K562 (cell line): ENCODE measurements at regions not wholly inside any gene's neighbourhood (a gene's known extent, or its start where the extent isn't known, plus 50 kb on each side); places are given as distances from the start of the nearest gene placed in this dataset.

ENCODE experiments used
- ASH1L ChIP-seq: fragments of 450-650 bp; IDR thresholded peaks from 2 replicates; pipeline ENCODE4 v1.6.1; 2018; ENCODE audit warnings: borderline replicate concordance, mild to moderate bottlenecking, low read depth; ENCODE audit not compliant: partially characterized antibody
- CBX8 ChIP-seq: fragments of 200-600 bp; sonication (generic); IDR thresholded peaks from 2 replicates; pipeline ENCODE4 v1.6.1; 2012; ENCODE audit warnings: borderline replicate concordance, mixed run types, low read depth, mild to moderate bottlenecking, moderate library complexity, mixed read lengths, low read length, control low read depth, inconsistent platforms; ENCODE audit not compliant: poor library complexity, severe bottlenecking; ENCODE audit errors: extremely low read depth
- FOXK2 ChIP-seq, 2 experiments: fragments of 450-650 bp; IDR thresholded peaks in 1 of 2; conservative IDR thresholded peaks in 1 of 2; 2 replicates each; pipeline ENCODE4 v1.6.1; 2016; ENCODE audit warnings: low read depth in 2 of 2, mild to moderate bottlenecking in 1 of 2
- KLF6 ChIP-seq: fragments of 250-450 bp; sonication (Bioruptor Pico); IDR thresholded peaks from 2 replicates; pipeline ENCODE4 v1.4.0; 2020; ENCODE audit warnings: mild to moderate bottlenecking, moderate library complexity, borderline replicate concordance
- NRF1 ChIP-seq, 2 experiments: fragments of 450-650 bp; IDR thresholded peaks in 1 of 2; conservative IDR thresholded peaks in 1 of 2; 2 replicates each; pipeline ENCODE4 v1.6.1; 2014; ENCODE audit warnings: mild to moderate bottlenecking in 2 of 2
- RHOXF2B ChIP-seq: fragments of 250-450 bp; sonication (Bioruptor Pico); conservative IDR thresholded peaks from 2 replicates; pipeline ENCODE4 v1.5.1; 2021
- USF1 ChIP-seq: sonication (generic); formaldehyde crosslinking; IDR thresholded peaks from 2 replicates; pipeline ENCODE4 v1.9.0; 2022; ENCODE audit warnings: mild to moderate bottlenecking, missing genetic modification reagents
- ZNF24 ChIP-seq: fragments of 450-650 bp; IDR thresholded peaks from 2 replicates; pipeline ENCODE4 v1.6.1; 2016
- ZNF316 ChIP-seq: fragments of 450-650 bp; IDR thresholded peaks from 2 replicates; pipeline ENCODE4 v1.6.1; 2016
- TF ChIP-seq, protein P1 (sequence below), 3 experiments: fragments of 200-800 bp in 1 of 3; fragments of 250-450 bp in 1 of 3; fragments of 450-650 bp in 1 of 3; sonication (Bioruptor Pico) in 1 of 3; sonication (Bioruptor generic) in 1 of 3; formaldehyde crosslinking in 1 of 3; IDR thresholded peaks; 2 replicates each; pipeline versions ENCODE4 v1.6.1 to v1.8.0; 2016 to 2022; ENCODE audit warnings: mild to moderate bottlenecking in 2 of 3, missing genetic modification characterization in 2 of 3, missing compliant biosample characterization in 1 of 3, moderate library complexity in 1 of 3
- TF ChIP-seq, protein P2 (sequence below): fragments of 200-600 bp; sonication (generic); IDR thresholded peaks from one replicate; pipeline ENCODE4 v1.6.1; 2012; ENCODE audit warnings: mild to moderate bottlenecking, low read depth, low read length, inconsistent platforms

DNA sequence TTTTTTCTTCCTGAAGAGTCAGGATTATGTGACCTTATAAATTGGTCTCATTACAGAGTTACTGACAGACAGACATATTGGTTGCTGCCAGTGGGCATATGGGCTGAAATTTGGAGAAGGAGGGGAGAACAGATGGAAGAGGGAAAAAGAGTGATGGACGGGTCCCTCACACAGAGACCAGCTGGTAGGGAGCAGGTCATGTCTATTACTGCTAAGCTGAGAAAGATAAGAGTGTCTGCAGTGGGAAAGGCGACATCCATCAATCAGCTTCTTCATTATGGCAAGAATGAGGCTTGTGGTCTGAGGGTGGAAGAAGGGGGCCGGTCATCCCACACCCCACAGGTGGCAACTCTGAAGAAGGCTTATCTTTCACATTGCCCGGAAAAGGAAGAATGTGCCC is 353.8 kb upstream of the RSPO3 start:
- TF ChIP-seq NRF1 (conservative IDR thresholded peaks at IDR 0.05 in 1 of 2, IDR thresholded peaks at IDR 0.05 in 1 of 2) (no peak), USF1 (CRISPR knock-in tag) (no peak), FOXK2 (conservative IDR thresholded peaks at IDR 0.05 in 1 of 2, IDR thresholded peaks at IDR 0.05 in 1 of 2; ENCODE audit: low read depth in 2 of 2) (no peak), ZNF316 (no peak), CBX8 (no peak), RHOXF2B (no peak), ASH1L (no peak), ZNF24 (no peak), KLF6 (CRISPR knock-in tag) (no peak)
- TF ChIP-seq, protein P1, sequence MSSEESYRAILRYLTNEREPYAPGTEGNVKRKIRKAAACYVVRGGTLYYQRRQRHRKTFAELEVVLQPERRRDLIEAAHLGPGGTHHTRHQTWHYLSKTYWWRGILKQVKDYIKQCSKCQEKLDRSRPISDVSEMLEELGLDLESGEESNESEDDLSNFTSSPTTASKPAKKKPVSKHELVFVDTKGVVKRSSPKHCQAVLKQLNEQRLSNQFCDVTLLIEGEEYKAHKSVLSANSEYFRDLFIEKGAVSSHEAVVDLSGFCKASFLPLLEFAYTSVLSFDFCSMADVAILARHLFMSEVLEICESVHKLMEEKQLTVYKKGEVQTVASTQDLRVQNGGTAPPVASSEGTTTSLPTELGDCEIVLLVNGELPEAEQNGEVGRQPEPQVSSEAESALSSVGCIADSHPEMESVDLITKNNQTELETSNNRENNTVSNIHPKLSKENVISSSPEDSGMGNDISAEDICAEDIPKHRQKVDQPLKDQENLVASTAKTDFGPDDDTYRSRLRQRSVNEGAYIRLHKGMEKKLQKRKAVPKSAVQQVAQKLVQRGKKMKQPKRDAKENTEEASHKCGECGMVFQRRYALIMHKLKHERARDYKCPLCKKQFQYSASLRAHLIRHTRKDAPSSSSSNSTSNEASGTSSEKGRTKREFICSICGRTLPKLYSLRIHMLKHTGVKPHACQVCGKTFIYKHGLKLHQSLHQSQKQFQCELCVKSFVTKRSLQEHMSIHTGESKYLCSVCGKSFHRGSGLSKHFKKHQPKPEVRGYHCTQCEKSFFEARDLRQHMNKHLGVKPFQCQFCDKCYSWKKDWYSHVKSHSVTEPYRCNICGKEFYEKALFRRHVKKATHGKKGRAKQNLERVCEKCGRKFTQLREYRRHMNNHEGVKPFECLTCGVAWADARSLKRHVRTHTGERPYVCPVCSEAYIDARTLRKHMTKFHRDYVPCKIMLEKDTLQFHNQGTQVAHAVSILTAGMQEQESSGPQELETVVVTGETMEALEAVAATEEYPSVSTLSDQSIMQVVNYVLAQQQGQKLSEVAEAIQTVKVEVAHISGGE (CRISPR knock-in tag; IDR thresholded peaks at IDR 0.05), result no peak
- TF ChIP-seq, protein P2, sequence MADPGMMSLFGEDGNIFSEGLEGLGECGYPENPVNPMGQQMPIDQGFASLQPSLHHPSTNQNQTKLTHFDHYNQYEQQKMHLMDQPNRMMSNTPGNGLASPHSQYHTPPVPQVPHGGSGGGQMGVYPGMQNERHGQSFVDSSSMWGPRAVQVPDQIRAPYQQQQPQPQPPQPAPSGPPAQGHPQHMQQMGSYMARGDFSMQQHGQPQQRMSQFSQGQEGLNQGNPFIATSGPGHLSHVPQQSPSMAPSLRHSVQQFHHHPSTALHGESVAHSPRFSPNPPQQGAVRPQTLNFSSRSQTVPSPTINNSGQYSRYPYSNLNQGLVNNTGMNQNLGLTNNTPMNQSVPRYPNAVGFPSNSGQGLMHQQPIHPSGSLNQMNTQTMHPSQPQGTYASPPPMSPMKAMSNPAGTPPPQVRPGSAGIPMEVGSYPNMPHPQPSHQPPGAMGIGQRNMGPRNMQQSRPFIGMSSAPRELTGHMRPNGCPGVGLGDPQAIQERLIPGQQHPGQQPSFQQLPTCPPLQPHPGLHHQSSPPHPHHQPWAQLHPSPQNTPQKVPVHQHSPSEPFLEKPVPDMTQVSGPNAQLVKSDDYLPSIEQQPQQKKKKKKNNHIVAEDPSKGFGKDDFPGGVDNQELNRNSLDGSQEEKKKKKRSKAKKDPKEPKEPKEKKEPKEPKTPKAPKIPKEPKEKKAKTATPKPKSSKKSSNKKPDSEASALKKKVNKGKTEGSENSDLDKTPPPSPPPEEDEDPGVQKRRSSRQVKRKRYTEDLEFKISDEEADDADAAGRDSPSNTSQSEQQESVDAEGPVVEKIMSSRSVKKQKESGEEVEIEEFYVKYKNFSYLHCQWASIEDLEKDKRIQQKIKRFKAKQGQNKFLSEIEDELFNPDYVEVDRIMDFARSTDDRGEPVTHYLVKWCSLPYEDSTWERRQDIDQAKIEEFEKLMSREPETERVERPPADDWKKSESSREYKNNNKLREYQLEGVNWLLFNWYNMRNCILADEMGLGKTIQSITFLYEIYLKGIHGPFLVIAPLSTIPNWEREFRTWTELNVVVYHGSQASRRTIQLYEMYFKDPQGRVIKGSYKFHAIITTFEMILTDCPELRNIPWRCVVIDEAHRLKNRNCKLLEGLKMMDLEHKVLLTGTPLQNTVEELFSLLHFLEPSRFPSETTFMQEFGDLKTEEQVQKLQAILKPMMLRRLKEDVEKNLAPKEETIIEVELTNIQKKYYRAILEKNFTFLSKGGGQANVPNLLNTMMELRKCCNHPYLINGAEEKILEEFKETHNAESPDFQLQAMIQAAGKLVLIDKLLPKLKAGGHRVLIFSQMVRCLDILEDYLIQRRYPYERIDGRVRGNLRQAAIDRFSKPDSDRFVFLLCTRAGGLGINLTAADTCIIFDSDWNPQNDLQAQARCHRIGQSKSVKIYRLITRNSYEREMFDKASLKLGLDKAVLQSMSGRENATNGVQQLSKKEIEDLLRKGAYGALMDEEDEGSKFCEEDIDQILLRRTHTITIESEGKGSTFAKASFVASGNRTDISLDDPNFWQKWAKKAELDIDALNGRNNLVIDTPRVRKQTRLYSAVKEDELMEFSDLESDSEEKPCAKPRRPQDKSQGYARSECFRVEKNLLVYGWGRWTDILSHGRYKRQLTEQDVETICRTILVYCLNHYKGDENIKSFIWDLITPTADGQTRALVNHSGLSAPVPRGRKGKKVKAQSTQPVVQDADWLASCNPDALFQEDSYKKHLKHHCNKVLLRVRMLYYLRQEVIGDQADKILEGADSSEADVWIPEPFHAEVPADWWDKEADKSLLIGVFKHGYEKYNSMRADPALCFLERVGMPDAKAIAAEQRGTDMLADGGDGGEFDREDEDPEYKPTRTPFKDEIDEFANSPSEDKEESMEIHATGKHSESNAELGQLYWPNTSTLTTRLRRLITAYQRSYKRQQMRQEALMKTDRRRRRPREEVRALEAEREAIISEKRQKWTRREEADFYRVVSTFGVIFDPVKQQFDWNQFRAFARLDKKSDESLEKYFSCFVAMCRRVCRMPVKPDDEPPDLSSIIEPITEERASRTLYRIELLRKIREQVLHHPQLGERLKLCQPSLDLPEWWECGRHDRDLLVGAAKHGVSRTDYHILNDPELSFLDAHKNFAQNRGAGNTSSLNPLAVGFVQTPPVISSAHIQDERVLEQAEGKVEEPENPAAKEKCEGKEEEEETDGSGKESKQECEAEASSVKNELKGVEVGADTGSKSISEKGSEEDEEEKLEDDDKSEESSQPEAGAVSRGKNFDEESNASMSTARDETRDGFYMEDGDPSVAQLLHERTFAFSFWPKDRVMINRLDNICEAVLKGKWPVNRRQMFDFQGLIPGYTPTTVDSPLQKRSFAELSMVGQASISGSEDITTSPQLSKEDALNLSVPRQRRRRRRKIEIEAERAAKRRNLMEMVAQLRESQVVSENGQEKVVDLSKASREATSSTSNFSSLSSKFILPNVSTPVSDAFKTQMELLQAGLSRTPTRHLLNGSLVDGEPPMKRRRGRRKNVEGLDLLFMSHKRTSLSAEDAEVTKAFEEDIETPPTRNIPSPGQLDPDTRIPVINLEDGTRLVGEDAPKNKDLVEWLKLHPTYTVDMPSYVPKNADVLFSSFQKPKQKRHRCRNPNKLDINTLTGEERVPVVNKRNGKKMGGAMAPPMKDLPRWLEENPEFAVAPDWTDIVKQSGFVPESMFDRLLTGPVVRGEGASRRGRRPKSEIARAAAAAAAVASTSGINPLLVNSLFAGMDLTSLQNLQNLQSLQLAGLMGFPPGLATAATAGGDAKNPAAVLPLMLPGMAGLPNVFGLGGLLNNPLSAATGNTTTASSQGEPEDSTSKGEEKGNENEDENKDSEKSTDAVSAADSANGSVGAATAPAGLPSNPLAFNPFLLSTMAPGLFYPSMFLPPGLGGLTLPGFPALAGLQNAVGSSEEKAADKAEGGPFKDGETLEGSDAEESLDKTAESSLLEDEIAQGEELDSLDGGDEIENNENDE, result no peak
